DMS79 (cell line): ENCODE measurements at regions not wholly inside any gene's neighbourhood (a gene's known extent, or its start where the extent isn't known, plus 50 kb on each side); places are given as distances from the start of the nearest gene placed in this dataset.

ENCODE experiments used
- DNase-seq: peaks from one replicate; lab custom pipeline; 2025; lab: John Stamatoyannopoulos, UW

- no peak for DNase-seq
These were observed 318.8 kb downstream of the C16orf95 start for GRCh38 chr16:86998196-86999001.

- DNase-seq, result no peak
These were observed 317.2 kb downstream of the C16orf95 start for GRCh38 chr16:87000001-87000400.

- no peak for DNase-seq
These were observed 314.3 kb downstream of the C16orf95 start for GRCh38 chr16:87002717-87003413.

GRCh38 chr16:87003414-87003755, 313.8 kb downstream of the C16orf95 start:
- DNase-seq, result no peak

- no peak for DNase-seq
These were observed 311.2 kb downstream of the C16orf95 start for GRCh38 chr16:87006021-87006420.

GRCh38 chr16:87006789-87007745, 310.1 kb downstream of the C16orf95 start:
- DNase-seq, result no peak

GRCh38 chr16:87007907-87008306, 309.3 kb downstream of the C16orf95 start:
- no peak for DNase-seq

GRCh38 chr16:87008664-87009063, 308.5 kb downstream of the C16orf95 start:
- DNase-seq, result no peak

- no peak for DNase-seq
These were observed 303.9 kb downstream of the C16orf95 start for GRCh38 chr16:87012954-87013938.

GRCh38 chr16:87014112-87014511, 303.1 kb downstream of the C16orf95 start:
- DNase-seq, result no peak

GRCh38 chr16:87015021-87015420, 302.2 kb downstream of the C16orf95 start:
- DNase-seq, result no peak

GRCh38 chr16:87016046-87017035, 300.9 kb downstream of the C16orf95 start:
- no peak for DNase-seq

- no peak for DNase-seq
These were observed 299.7 kb downstream of the C16orf95 start for GRCh38 chr16:87017371-87018012.

- no peak for DNase-seq
These were observed 291.5 kb downstream of the C16orf95 start for GRCh38 chr16:87025676-87026075.

GRCh38 chr16:87027056-87027616, 290.1 kb downstream of the C16orf95 start:
- DNase-seq, result no peak

- no peak for DNase-seq
These were observed 288.5 kb downstream of the C16orf95 start for GRCh38 chr16:87028481-87029320.

- peak; percentile 1 for DNase-seq
These were observed 284.6 kb downstream of the C16orf95 start for GRCh38 chr16:87032554-87032953.

- DNase-seq, result no peak
These were observed 284.1 kb downstream of the C16orf95 start for GRCh38 chr16:87033021-87033471.
